ENCODE measurements at regions not wholly inside any gene's neighbourhood (a gene's known extent, or its start where the extent isn't known, plus 50 kb on each side); places are given as distances from the start of the nearest gene placed in this dataset.
"Not testable (repeated sequence)": the region's sequence is repeated elsewhere in the genome, so short reads cannot be mapped to it uniquely, and the experiment has no call there.

GRCh38 chr16:29355339-29356059 lies 51.0 kb downstream of the NPIPB11 start:
- not testable (repeated sequence) for DNase-seq

- DNase-seq: not testable (repeated sequence)
Measured at GRCh38 chr16:29354449-29354848, 52.1 kb downstream of the NPIPB11 start.

GRCh38 chr16:29352617-29352999 lies 53.9 kb downstream of the NPIPB11 start:
- DNase-seq: not testable (repeated sequence)

GRCh38 chr16:29351970-29352616 lies 54.4 kb downstream of the NPIPB11 start:
- DNase-seq: not testable (repeated sequence)

DNA sequence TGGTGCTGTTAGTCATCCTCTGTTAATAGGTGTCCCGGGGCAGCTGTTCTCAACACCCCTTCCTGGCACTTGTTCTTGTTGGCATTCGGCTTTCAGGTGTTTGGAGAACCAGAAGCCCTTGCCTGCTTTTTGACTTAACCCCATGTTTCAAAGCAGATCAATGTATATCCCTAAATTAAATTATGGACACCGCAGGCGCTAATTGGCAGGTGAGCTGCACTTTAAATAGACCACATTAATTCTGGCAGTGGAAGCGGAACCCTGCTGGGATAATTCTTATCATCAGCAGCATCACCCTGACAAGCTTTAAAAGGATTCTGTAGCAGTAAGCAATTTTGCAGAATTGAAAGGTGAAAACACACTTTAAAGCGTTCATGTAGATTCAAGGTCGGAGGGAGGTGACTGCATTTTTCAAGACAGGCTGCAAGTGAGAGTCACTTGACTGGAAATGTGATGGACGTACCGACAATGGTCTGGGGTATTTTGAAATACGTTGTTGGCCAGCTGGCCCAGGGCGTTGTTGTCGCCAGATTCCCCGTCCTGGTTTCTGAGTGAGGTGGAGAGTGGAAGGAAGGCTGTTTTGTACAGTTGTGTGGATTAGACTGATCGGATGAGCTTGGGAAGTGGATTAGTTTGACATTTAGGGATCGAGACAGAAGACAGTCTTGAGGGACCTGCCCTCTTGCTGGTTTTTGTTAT lies 55.1 kb downstream of the NPIPB11 start:
- DNase-seq: not testable (repeated sequence)

DNA sequence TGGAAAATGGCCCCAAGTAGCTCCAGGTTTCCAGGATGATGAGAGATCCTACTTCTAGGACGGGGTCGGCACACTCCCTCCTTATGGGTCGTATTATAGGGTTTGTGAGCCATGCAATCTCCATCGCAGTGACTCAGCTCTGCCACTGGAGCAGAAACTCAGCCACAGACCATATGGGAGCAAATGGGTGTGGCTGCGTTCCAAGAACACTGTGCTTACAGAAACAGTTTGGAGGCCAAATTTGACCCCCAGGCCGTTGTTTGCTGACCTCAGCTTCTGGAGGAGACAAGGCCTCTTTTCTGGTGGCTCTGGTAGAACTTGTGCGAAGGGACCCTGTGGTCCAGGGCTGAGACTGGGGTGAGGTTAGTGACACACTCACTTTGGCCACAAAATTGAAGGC lies 56.5 kb downstream of the NPIPB11 start:
- peak; percentile 80 for DNase-seq

DNA sequence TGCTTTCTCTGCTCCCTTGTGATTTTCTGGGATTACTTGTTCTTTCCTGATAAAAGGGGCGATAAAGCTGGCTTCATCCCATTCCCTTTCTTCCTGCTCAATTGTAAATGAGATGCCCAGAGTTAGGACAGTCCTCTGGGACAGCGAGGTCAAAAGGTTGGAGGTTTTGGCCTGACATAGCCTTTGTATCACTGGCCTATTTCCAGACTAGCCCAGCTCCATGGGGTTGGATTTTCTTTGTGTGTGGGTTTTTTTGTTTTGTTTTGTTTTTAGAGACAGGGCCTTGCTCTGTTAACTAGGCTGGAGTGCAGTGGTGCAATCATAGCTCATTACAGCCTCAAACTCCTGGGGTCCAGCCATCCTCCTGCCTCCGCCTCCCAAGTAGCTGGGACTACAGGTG lies 57.8 kb downstream of the NPIPB11 start:
- not testable (repeated sequence) for DNase-seq

DNA sequence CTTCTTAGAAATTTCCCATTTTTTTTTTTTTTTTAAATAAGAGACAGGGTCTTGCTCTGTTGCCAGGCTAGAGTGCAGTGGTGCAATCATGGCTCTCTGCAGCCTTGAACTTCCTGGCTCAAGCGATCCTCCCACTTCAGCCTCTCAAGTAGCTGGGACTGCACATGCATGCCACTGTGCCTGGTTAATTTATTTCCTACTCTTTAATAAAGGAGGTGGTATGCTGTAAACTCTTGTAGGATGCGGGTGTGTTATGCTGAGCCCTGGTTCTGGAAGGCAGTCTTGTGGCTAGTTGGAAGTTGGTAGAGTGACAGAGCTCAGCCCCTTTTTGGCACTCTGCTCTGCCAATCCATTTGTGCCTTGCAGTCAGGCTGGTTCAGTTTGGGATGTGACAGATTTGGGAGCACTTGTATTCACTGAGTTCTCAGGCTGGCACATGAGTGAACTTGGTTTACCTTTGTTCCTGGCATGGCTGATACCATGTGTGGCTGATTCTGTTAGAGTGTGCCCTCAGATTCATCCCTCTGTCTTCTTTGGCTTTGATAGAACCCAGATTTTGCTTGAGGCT lies 58.3 kb downstream of the NPIPB11 start:
- DNase-seq: not testable (repeated sequence)

- DNase-seq: not testable (repeated sequence)
Measured at GRCh38 chr16:29346796-29347580, 59.5 kb downstream of the NPIPB11 start.

DNA sequence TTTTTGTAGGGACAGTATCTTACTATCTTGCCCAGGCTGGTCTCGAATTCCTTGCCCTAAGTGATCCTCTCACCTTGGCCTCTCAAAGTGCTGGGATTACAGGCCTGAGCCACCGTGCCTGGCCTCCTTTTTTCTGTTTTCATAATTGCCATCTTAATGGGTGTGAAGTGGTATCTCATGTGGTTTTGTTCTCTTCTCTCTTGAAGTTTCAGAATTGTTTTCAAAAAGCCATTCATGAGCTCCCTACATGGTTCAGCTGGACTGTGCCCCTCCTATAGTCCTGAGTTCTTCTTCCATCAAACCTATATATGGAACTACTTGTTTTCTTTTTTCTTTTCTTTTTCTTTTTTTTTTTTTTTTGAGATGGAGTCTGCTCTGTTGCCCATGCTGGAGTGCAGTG lies 60.3 kb downstream of the NPIPB11 start:
- not testable (repeated sequence) for DNase-seq

GRCh38 chr16:29342937-29343336 lies 63.6 kb downstream of the NPIPB11 start:
- not testable (repeated sequence) for DNase-seq

- not testable (repeated sequence) for DNase-seq
Measured at GRCh38 chr16:29340779-29341438, 65.6 kb downstream of the NPIPB11 start.

GRCh38 chr16:29340235-29340634 lies 66.3 kb downstream of the NPIPB11 start:
- not testable (repeated sequence) for DNase-seq

DNA sequence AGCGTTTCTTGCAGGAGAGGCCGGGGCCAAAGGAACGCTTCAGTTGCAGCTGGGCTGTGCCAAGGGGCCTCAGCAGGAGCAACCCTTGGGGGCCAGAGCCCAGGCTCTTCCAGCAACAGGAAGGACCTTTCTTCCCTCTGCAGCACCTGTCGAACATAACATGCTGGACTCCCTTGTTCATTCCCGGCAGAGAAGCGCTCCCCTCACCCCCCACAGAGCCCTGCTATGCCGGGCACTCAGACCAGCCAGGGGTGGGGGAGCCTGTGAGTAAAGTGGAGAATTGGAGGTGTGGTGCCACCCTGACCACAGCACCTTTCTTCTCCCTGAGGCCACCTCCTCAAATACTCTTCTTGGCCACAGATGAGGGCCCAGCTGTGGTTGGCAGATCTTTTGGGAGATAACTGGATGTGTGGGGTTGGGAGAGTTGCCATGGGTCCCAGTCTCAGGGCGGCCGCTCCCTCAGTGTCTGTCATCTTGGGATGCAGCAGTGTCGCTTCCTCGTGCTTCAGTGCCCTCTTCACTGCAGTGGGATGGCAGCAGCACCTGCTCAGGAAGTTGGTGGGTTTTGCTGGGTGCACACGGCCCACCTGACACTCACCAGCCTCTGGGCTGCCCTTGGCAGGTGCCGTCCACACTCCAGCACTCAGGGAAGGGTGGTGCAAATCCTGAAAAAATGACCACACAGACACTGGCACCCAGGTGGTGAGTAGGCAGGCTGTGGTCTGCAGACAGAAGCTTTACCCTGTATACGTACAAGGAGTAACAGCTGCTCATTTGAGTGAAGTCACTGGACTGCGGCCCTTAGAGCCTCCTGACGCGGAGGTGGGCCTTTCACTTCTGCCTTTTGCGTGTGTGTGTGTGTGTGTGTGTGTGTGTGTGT lies 67.5 kb downstream of the NPIPB11 start:
- DNase-seq: not testable (repeated sequence)

- DNase-seq: not testable (repeated sequence)
Measured at GRCh38 chr16:29337385-29337901, 69.1 kb downstream of the NPIPB11 start.

GRCh38 chr16:29335549-29335846 lies 71.0 kb downstream of the NPIPB11 start:
- not testable (repeated sequence) for DNase-seq

GRCh38 chr16:29334776-29335548 lies 71.5 kb downstream of the NPIPB11 start:
- DNase-seq: not testable (repeated sequence)

DNA sequence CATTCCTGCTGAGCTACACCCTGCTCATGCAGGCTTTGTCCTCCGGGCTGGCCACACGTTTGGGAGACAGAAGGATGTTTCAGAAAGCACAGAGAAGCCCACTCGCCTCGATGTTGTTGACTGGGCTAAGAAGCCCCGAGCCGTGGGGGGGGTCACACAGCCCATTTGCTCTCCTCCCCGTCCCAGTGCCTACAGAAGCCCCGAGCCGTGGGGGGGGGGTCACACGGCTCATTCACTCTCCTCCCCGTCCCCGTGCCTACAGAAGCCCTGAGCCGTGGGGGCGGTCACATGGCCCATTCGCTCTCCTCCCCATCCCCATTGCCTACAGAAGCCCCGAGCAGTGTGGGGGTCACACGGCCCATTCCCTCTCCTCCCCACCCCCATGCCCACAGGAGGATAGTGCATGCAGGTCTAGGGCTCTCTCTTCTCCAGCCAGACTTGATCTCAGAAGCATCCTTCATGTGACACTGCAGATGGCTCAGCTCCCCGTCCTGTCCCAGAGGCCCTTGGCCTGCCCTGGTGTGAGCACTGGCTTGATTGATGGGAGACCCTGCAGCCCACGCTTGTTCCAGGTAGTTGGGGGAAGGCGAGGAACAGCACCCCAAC lies 72.9 kb downstream of the NPIPB11 start:
- DNase-seq: not testable (repeated sequence)

GRCh38 chr16:29330623-29331022 lies 75.9 kb downstream of the NPIPB11 start:
- not testable (repeated sequence) for DNase-seq
